HUES48 (cell line): ENCODE measurements at regions not wholly inside any gene's neighbourhood (a gene's known extent, or its start where the extent isn't known, plus 50 kb on each side); places are given as distances from the start of the nearest gene placed in this dataset.
A peak's percentile ranks its signal among the peaks of the same experiment; 100 is the strongest.

Experiments used
- H3K27ac ChIP-seq: one replicate; pipeline ENCODE4 v1.7.0; 2013; ENCODE audit warnings: low read depth, low read length, inconsistent platforms
- H3K27me3 ChIP-seq: 2 replicates; pipeline ENCODE4 v1.6.1; 2013; ENCODE audit warnings: mild to moderate bottlenecking, low read length; ENCODE audit not compliant: control insufficient read depth, insufficient read depth
- H3K36me3 ChIP-seq: 2 replicates; pipeline ENCODE4 v1.6.1; 2013; ENCODE audit warnings: low read length; ENCODE audit not compliant: control insufficient read depth, insufficient read depth
- H3K4me1 ChIP-seq: 2 replicates; pipeline ENCODE4 v1.6.1; 2013; ENCODE audit warnings: mild to moderate bottlenecking, low read length; ENCODE audit not compliant: control insufficient read depth, insufficient read depth
- H3K4me3 ChIP-seq: 2 replicates; pipeline ENCODE4 v1.5.1; 2013; ENCODE audit warnings: mild to moderate bottlenecking, low read depth, low read length
- H3K9ac ChIP-seq: 2 replicates; pipeline ENCODE4 v1.6.1; 2013; ENCODE audit warnings: mild to moderate bottlenecking, low read depth, low read length, moderate library complexity
- H3K9me3 ChIP-seq: 2 replicates; pipeline ENCODE4 v1.6.1; 2013; ENCODE audit warnings: low read length; ENCODE audit not compliant: control insufficient read depth, insufficient read depth

GRCh38 chr16:74094962-74095361 is 201.7 kb upstream of the PSMD7 start:
- Histone ChIP-seq H3K4me1 (peaks cover 28% of the 10 kb centered on the region), H3K27ac (no peak overlapping the region), H3K27me3 (no peaks in the 10 kb centered on the region), H3K4me3 (no peak overlapping the region), H3K9ac (no peak overlapping the region), H3K9me3 (no peaks in the 10 kb centered on the region), H3K36me3 (no peaks in the 10 kb centered on the region)

GRCh38 chr16:74094514-74094913 is 202.1 kb upstream of the PSMD7 start:
- H3K4me1 ChIP-seq, result peaks cover 23% of the 10 kb centered on the region
- no peak overlapping the region for H3K4me3 ChIP-seq
- no peaks in the 10 kb centered on the region for H3K9me3 ChIP-seq
- H3K9ac ChIP-seq, result no peak overlapping the region
- no peak overlapping the region for H3K27ac ChIP-seq
- no peaks in the 10 kb centered on the region for H3K36me3 ChIP-seq
- no peaks in the 10 kb centered on the region for H3K27me3 ChIP-seq

GRCh38 chr16:74092336-74092735 is 204.3 kb upstream of the PSMD7 start:
- Histone ChIP-seq H3K9ac (no peak overlapping the region), H3K4me1 (peaks cover 12% of the 10 kb centered on the region)

GRCh38 chr16:74090871-74091270 is 205.7 kb upstream of the PSMD7 start:
- Histone ChIP-seq H3K4me3 (no peak overlapping the region), H3K9me3 (no peaks in the 10 kb centered on the region), H3K9ac (no peak overlapping the region), H3K27me3 (no peaks in the 10 kb centered on the region), H3K4me1 (peaks cover 7% of the 10 kb centered on the region), H3K36me3 (no peaks in the 10 kb centered on the region), H3K27ac (no peak overlapping the region)

More at GRCh38 chr16:74092336-74092735, 204.3 kb upstream of the PSMD7 start:
- Histone ChIP-seq H3K4me3 (no peak overlapping the region), H3K27me3 (no peaks in the 10 kb centered on the region), H3K9me3 (no peaks in the 10 kb centered on the region), H3K27ac (peak overlapping the region; percentile 17), H3K36me3 (no peaks in the 10 kb centered on the region)

- H3K27ac ChIP-seq, result no peak overlapping the region
- H3K27me3 ChIP-seq, result no peaks in the 10 kb centered on the region
- H3K36me3 ChIP-seq, result no peaks in the 10 kb centered on the region
- H3K9ac ChIP-seq, result no peak overlapping the region
- no peak overlapping the region for H3K4me3 ChIP-seq
- H3K9me3 ChIP-seq, result no peaks in the 10 kb centered on the region
- peaks cover 6% of the 10 kb centered on the region; the same call in 1 of the 2 replicates for H3K4me1 ChIP-seq
Measured at GRCh38 chr16:74083541-74083940, 213.1 kb upstream of the PSMD7 start.

GRCh38 chr16:74080311-74080710 is 216.3 kb upstream of the PSMD7 start:
- no peak overlapping the region for H3K9ac ChIP-seq
- H3K36me3 ChIP-seq, result no peaks in the 10 kb centered on the region
- no peak overlapping the region for H3K4me3 ChIP-seq
- H3K27me3 ChIP-seq, result no peaks in the 10 kb centered on the region
- H3K4me1 ChIP-seq, result peaks cover 10% of the 10 kb centered on the region; the same call in 1 of the 2 replicates
- H3K27ac ChIP-seq, result no peak overlapping the region
- H3K9me3 ChIP-seq, result peaks cover 4% of the 10 kb centered on the region

- Histone ChIP-seq H3K4me3 (no peak overlapping the region), H3K27ac (no peak overlapping the region)
Measured at GRCh38 chr16:74079232-74079586, 217.4 kb upstream of the PSMD7 start.

GRCh38 chr16:74078511-74079231 is 217.9 kb upstream of the PSMD7 start:
- H3K9ac ChIP-seq, result no peak overlapping the region
- H3K27ac ChIP-seq, result no peak overlapping the region
- no peaks in the 10 kb centered on the region for H3K27me3 ChIP-seq
- H3K4me1 ChIP-seq, result peaks cover 10% of the 10 kb centered on the region; the same call in 1 of the 2 replicates
- peaks cover 10% of the 10 kb centered on the region for H3K9me3 ChIP-seq
- H3K4me3 ChIP-seq, result no peak overlapping the region
- H3K36me3 ChIP-seq, result no peaks in the 10 kb centered on the region

More at GRCh38 chr16:74079232-74079586, 217.4 kb upstream of the PSMD7 start:
- Histone ChIP-seq H3K27me3 (no peaks in the 10 kb centered on the region), H3K9ac (no peak overlapping the region), H3K9me3 (peaks cover 10% of the 10 kb centered on the region), H3K36me3 (no peaks in the 10 kb centered on the region), H3K4me1 (peaks cover 10% of the 10 kb centered on the region; the same call in 1 of the 2 replicates)

- H3K4me3 ChIP-seq, result no peak overlapping the region
- H3K36me3 ChIP-seq, result no peaks in the 10 kb centered on the region
- peaks cover 10% of the 10 kb centered on the region; the same call in 1 of the 2 replicates for H3K4me1 ChIP-seq
- H3K27ac ChIP-seq, result no peak overlapping the region
- no peaks in the 10 kb centered on the region for H3K27me3 ChIP-seq
- peaks cover 10% of the 10 kb centered on the region for H3K9me3 ChIP-seq
- no peak overlapping the region for H3K9ac ChIP-seq
Measured at GRCh38 chr16:74076568-74076967, 220.0 kb upstream of the PSMD7 start.

- no peaks in the 10 kb centered on the region for H3K36me3 ChIP-seq
- H3K27ac ChIP-seq, result no peak overlapping the region
- H3K4me3 ChIP-seq, result no peak overlapping the region
- no peak overlapping the region for H3K9ac ChIP-seq
- no peaks in the 10 kb centered on the region for H3K27me3 ChIP-seq
- H3K9me3 ChIP-seq, result peaks cover 10% of the 10 kb centered on the region
- peaks cover 10% of the 10 kb centered on the region; the same call in 1 of the 2 replicates for H3K4me1 ChIP-seq
Measured at GRCh38 chr16:74075393-74075792, 221.2 kb upstream of the PSMD7 start.

GRCh38 chr16:74073456-74073855 is 223.2 kb upstream of the PSMD7 start:
- Histone ChIP-seq H3K27ac (no peak overlapping the region), H3K4me1 (peaks cover 4% of the 10 kb centered on the region; the same call in 1 of the 2 replicates), H3K36me3 (no peaks in the 10 kb centered on the region), H3K9me3 (peaks cover 10% of the 10 kb centered on the region), H3K9ac (no peak overlapping the region), H3K27me3 (no peaks in the 10 kb centered on the region), H3K4me3 (no peak overlapping the region)
